GM18858 (cell line): ENCODE measurements at regions not wholly inside any gene's neighbourhood (a gene's known extent, or its start where the extent isn't known, plus 50 kb on each side); places are given as distances from the start of the nearest gene placed in this dataset.

ENCODE experiments used
- ATAC-seq: cut with Tn5 transposase; IDR thresholded peaks from one replicate; pipeline ENCODE4 v1.9.1; 2021; ENCODE audit not compliant: unreplicated experiment

DNA sequence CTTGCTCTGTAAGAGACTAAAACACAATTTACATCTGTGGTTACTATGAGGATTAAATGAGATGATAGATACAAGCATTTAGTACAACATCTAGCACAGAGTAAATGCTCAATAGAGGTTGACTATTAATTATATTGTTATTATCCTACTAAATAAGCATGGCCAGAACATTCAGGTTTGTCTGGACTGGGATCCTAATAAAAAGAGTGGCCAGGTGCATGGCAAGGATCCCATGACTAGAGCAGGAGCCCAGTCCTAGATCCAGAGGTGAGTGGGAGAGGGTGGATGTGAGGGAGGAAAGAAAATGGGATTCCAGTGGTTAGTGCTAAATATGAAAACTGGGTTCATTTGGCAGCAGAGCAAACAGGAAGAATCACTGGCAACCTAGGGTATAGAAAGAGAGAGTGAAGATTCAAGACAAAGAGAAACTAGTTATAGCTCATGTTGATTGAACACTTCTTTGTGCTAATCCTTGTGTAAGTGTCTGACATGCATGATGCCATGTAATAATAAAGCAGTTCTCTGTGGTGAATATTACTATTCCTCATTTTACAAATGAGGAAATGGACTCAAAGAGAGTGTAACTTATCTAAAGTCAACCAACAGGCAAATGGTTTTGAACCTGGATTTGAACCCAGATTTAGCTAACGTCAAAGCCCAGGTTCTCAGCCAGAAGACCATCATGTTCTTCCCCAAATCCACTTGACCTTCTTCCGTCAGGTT is 71.1 kb upstream of the FGGY start:
- ATAC-seq: no peak

DNA sequence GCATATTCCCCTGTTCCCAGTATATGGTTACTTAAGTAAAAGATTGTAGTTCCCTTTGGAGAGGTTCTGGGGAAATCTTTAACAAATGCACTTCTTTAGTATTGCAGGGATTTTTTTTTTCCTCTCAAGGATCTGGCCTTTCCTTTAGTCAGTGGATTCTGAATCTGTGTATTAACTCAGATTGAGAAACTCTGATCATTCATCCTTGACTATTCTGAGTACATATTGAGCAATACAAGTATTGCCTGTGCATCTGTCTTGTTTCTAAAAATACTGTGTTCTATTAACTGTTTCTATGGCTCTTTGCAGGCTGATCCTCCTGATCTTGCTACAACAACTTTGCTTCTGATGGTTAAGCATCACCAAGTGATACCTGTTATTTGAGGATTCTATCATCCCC is 67.8 kb upstream of the FGGY start:
- ATAC-seq: no peak

GRCh38 chr1:59230622-59231021 is 66.3 kb upstream of the FGGY start:
- no peak for ATAC-seq

GRCh38 chr1:59232216-59232615 is 64.7 kb upstream of the FGGY start:
- no peak for ATAC-seq

DNA sequence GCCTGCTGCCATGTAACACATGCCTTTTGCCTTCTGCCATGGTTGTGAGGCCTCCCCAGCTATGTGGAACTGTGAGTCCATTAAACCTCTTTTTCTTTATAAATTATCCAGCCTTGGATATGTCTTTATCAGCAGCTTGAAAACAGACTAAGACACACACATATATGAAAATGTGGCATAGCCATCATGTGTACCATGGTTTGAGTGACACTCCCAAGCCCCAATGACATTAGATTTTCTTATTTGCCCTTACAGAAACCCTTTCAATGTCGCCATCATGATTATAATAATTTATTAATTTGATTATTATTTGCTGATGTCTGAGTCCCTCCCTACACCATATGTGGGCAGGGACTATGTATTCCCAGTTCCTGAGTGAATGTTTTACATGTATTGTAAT is 63.5 kb upstream of the FGGY start:
- ATAC-seq: no peak

- no peak for ATAC-seq
Measured at GRCh38 chr1:59236721-59237545, 60.0 kb upstream of the FGGY start.

- no peak for ATAC-seq
Measured at GRCh38 chr1:59237900-59238299, 59.0 kb upstream of the FGGY start.

- no peak for ATAC-seq
Measured at GRCh38 chr1:59238333-59238934, 58.5 kb upstream of the FGGY start.

- ATAC-seq: no peak
Measured at GRCh38 chr1:59238993-59239392, 57.9 kb upstream of the FGGY start.

DNA sequence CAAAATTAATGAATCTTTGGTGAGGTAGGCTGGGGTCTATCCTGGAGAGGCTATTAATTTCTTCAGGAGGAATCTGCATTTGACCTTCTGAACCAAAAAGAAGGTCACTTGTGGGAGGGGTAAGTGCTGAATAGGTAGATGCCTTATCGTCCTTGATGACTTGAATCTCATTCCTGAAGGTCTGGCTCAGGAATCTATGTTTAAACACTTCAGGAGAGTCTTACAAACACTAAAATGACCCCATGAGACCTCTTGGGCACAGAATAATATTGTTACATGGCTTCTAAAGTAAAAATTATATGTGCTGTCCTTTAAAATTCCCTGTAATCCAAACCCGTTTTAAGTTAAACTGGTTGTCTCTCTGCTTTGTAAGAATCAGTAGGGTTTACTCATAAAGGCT is 55.0 kb upstream of the FGGY start:
- ATAC-seq: no peak

DNA sequence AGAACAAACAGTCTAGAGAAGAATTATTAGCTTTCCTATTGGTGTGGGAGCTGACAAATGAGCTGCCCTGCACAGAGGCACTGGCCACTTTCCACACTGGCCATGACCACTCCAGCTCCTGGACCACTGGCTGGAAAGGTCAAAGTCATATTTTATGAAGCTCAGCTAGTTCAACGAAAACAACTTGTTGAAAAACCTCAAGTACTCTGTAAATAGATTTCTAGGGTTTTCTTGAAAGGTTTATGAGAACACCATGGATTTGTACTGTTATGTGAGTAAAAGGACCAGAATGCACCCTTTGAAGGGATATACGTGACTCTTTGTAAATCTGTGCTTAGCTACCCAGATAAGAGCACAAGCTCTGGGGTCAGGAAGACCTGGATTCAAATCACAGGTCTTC is 54.5 kb upstream of the FGGY start:
- ATAC-seq: no peak

GRCh38 chr1:59243550-59243949 is 53.3 kb upstream of the FGGY start:
- no peak for ATAC-seq

GRCh38 chr1:59243978-59244377 is 52.9 kb upstream of the FGGY start:
- ATAC-seq: no peak

DNA sequence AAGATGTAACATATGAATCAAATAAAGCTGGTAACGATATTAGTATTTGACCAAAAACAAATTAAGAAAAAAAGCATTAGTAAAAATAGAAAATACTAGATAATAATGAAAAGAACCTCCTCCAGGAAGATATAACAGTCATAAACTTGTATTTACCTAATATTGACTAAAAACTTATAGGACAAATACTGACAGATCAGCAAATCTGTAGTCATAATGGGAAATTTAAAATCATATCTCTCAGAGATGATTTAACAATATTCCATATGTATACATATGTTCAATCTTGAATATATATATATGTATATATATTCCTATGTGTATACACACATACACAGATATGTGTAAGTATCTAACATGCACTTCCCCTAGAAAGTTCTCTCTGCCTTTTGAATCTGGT is 52.0 kb upstream of the FGGY start:
- ATAC-seq: no peak
